Left lung (tissue), 4 donors: ENCODE measurements at regions not wholly inside any gene's neighbourhood (a gene's known extent, or its start where the extent isn't known, plus 50 kb on each side); places are given as distances from the start of the nearest gene placed in this dataset.

ENCODE experiments used
- ATAC-seq: fragments of 200-7000 bp; cut with Tn5 transposase; one replicate; pipeline ENCODE4 v1.9.1; 2020; ENCODE audit warnings: moderate library complexity
- DNase-seq, 4 donors: peaks; one replicate each; pipeline ENCODE4 v3.0.0-alpha.2; 2013 to 2020
- H3K27ac ChIP-seq, 2 donors: fragments of 200-600 bp; sonication (generic) in 1 of 2; one replicate each; pipeline versions ENCODE4 v1.5.0 to v1.8.0; 2020 to 2021
- H3K27me3 ChIP-seq, 2 donors: fragments of 200-600 bp; sonication (generic) in 1 of 2; one replicate each; pipeline versions ENCODE4 v1.5.0 to v1.8.0; 2020 to 2021
- H3K36me3 ChIP-seq, 2 donors: fragments of 200-600 bp; sonication (generic) in 1 of 2; one replicate each; pipeline versions ENCODE4 v1.5.0 to v1.8.0; 2020 to 2021
- H3K4me1 ChIP-seq, 2 donors: fragments of 200-600 bp; one replicate each; pipeline ENCODE4 v1.8.0; 2021
- H3K4me3 ChIP-seq, 2 donors: fragments of 200-600 bp; sonication (generic) in 1 of 2; one replicate each; pipeline versions ENCODE4 v1.5.0 to v1.8.0; 2020 to 2021; ENCODE audit warnings: mild to moderate bottlenecking in 1 of 2
- H3K9me3 ChIP-seq, 2 donors: fragments of 200-600 bp; sonication (generic) in 1 of 2; one replicate each; pipeline versions ENCODE4 v1.5.0 to v1.8.0; 2020 to 2021
- CTCF ChIP-seq, 2 donors: fragments of 200-600 bp; sonication (generic) in 1 of 2; IDR thresholded peaks; one replicate each; pipeline versions ENCODE4 v1.5.0 to v1.8.0; 2021; ENCODE audit warnings: antibody characterized with exemption in 2 of 2
- intact Hi-C, 2 donors: fragments of 100-400 bp; cut with DNase I; formaldehyde crosslinking; loops; one replicate each; pipeline versions ENCODE4 v1.11.2 to v1.14.2; 2022
- donor health status: DM: no; HTN: yes; CAD: no.
- donor health status: DM: no; HTN: no; CAD: no.

GRCh38 chr4:111954550-111954949, 190.7 kb upstream of the FAM241A start:
- intact Hi-C loops: no loop called here
- Histone ChIP-seq H3K4me1 (no peaks in the 10 kb centered on the region), H3K9me3 (no peaks in the 10 kb centered on the region), H3K4me3 (no peak overlapping the region), H3K27me3 (no peaks in the 10 kb centered on the region), H3K36me3 (no peaks in the 10 kb centered on the region), H3K27ac (no peak overlapping the region)
- no peak for TF ChIP-seq CTCF (IDR thresholded peaks at IDR 0.05)
- ATAC-seq: no peak
- DNase-seq: no peak

- H3K4me3 ChIP-seq: no peak overlapping the region
- intact Hi-C loops: no loop called here
- TF ChIP-seq CTCF (IDR thresholded peaks at IDR 0.05): no peak
- no peak for ATAC-seq
- no peaks in the 10 kb centered on the region for H3K9me3 ChIP-seq
- H3K27me3 ChIP-seq: no peaks in the 10 kb centered on the region
- no peak for DNase-seq
- no peaks in the 10 kb centered on the region for H3K4me1 ChIP-seq
- no peaks in the 10 kb centered on the region for H3K36me3 ChIP-seq
- H3K27ac ChIP-seq: no peak overlapping the region
Observed at GRCh38 chr4:111955001-111955400, 190.3 kb upstream of the FAM241A start.

- DNase-seq (no peak), ATAC-seq (no peak)
- no peak overlapping the region for H3K27ac ChIP-seq
- no peaks in the 10 kb centered on the region for H3K27me3 ChIP-seq
- no peak for TF ChIP-seq CTCF (IDR thresholded peaks at IDR 0.05)
- H3K9me3 ChIP-seq: no peaks in the 10 kb centered on the region
- no peaks in the 10 kb centered on the region for H3K36me3 ChIP-seq
- intact Hi-C loops: no loop called here
- no peaks in the 10 kb centered on the region for H3K4me1 ChIP-seq
- no peak overlapping the region for H3K4me3 ChIP-seq
Observed at GRCh38 chr4:111957116-111957515, 188.1 kb upstream of the FAM241A start.

- no peak for TF ChIP-seq CTCF (IDR thresholded peaks at IDR 0.05)
- H3K27me3 ChIP-seq: no peaks in the 10 kb centered on the region
- H3K36me3 ChIP-seq: no peaks in the 10 kb centered on the region
- H3K4me1 ChIP-seq: no peaks in the 10 kb centered on the region
- intact Hi-C loops: no loop called here
- DNase-seq: no peak
- ATAC-seq: no peak
- H3K9me3 ChIP-seq: no peaks in the 10 kb centered on the region
- no peak overlapping the region for H3K4me3 ChIP-seq
- H3K27ac ChIP-seq: no peak overlapping the region
Observed at GRCh38 chr4:111957997-111958396, 187.3 kb upstream of the FAM241A start.

- Histone ChIP-seq H3K4me3 (no peak overlapping the region), H3K27ac (no peak overlapping the region), H3K27me3 (no peaks in the 10 kb centered on the region), H3K9me3 (no peaks in the 10 kb centered on the region), H3K36me3 (no peaks in the 10 kb centered on the region), H3K4me1 (no peaks in the 10 kb centered on the region)
- ATAC-seq (no peak), DNase-seq (no peak)
- intact Hi-C loops: no loop called here
- no peak for TF ChIP-seq CTCF (IDR thresholded peaks at IDR 0.05)
Observed at GRCh38 chr4:111959222-111959621, 186.0 kb upstream of the FAM241A start.
